Endothelial cell of umbilical vein (primary cell): ENCODE measurements at regions not wholly inside any gene's neighbourhood (a gene's known extent, or its start where the extent isn't known, plus 50 kb on each side); places are given as distances from the start of the nearest gene placed in this dataset.

ENCODE experiments used
- BruUV-seq: library from RNA; stranded (reverse); fragments of 400-500 nt; replicated peaks from 2 replicates; lab custom pipeline; 2021; lab: Mats Ljungman, UMichigan
- CTCF ChIA-PET: fragments of 300-600, 350-600 bp; sonication (Branson Sonifier 250); formaldehyde crosslinking; loops from one replicate; lab custom pipeline; 2021; ENCODE audit warnings: antibody characterized with exemption, inconsistent platforms; lab: Charles Lee
- POLR2A ChIA-PET: fragments of 300-600, 350-600 bp; sonication (Branson Sonifier 250); formaldehyde crosslinking; loops from one replicate; lab custom pipeline; 2021; ENCODE audit warnings: antibody characterized with exemption, inconsistent platforms; lab: Charles Lee
- DNase-seq: peaks from one replicate; pipeline ENCODE4 v3.0.0-alpha.2; 2011; ENCODE audit warnings: low read depth, low spot score
- FAIRE-seq: peaks from 2 replicates; lab custom pipeline; 2011; peaks lifted over from hg19 to GRCh38; lab: Jason Lieb, UNC
- H2AFZ ChIP-seq: 2 replicates; pipeline ENCODE4 v1.6.0; 2012; ENCODE audit warnings: low read depth, low read length, control low read depth, inconsistent platforms
- H3K27ac ChIP-seq: 2 replicates; pipeline ENCODE4 v1.5.1; 2011; ENCODE audit warnings: low read depth, mild to moderate bottlenecking, control low read depth, low read length, moderate library complexity; ENCODE audit not compliant: insufficient read depth
- H3K27me3 ChIP-seq, 2 experiments: 2 replicates each; pipeline versions ENCODE4 v1.6.0 to v1.6.1; 2011; ENCODE audit warnings: low read length in 2 of 2, mixed read lengths in 1 of 2; ENCODE audit not compliant: control insufficient read depth in 2 of 2, insufficient read depth in 2 of 2
- H3K36me3 ChIP-seq, 2 experiments: 2 replicates in 1 of 2; 3 replicates in 1 of 2; pipeline ENCODE4 v1.5.1; 2011; ENCODE audit warnings: low read length in 2 of 2, mild to moderate bottlenecking in 1 of 2, moderate library complexity in 1 of 2; ENCODE audit not compliant: control insufficient read depth in 2 of 2, insufficient read depth in 2 of 2; ENCODE audit errors: extremely low read depth in 1 of 2
- H3K4me1 ChIP-seq: 3 replicates; pipeline ENCODE4 v1.5.1; 2011; ENCODE audit warnings: mild to moderate bottlenecking, low read length; ENCODE audit not compliant: control insufficient read depth, insufficient read depth; ENCODE audit errors: extremely low read depth
- H3K4me2 ChIP-seq: 2 replicates; pipeline ENCODE4 v1.6.1; 2011; ENCODE audit warnings: low read length, control low read depth, mixed read lengths; ENCODE audit not compliant: insufficient read depth
- H3K4me3 ChIP-seq, 3 experiments: fragments of 200-600 bp in 1 of 3; sonication (generic), shearing (Covaris generic) in 1 of 3; replicated peaks in 1 of 3; 2 replicates each; pipeline ENCODE4 v1.5.1; 2011 to 2016; ENCODE audit warnings: control low read depth in 3 of 3, low read length in 3 of 3, mild to moderate bottlenecking in 2 of 3, inconsistent platforms in 1 of 3, low read depth in 1 of 3, moderate library complexity in 1 of 3; ENCODE audit not compliant: insufficient read depth in 1 of 3
- H3K79me2 ChIP-seq: 2 replicates; pipeline ENCODE4 v1.6.0; 2012; ENCODE audit warnings: low read length, inconsistent platforms; ENCODE audit not compliant: control insufficient read depth, insufficient read depth
- H3K9ac ChIP-seq: replicated peaks from 2 replicates; pipeline ENCODE3; 2011; ENCODE audit warnings: low read length, control low read depth; ENCODE audit not compliant: insufficient read depth; ENCODE audit errors: extremely low read depth
- H3K9me1 ChIP-seq: replicated peaks from 3 replicates; pipeline ENCODE4 v1.6.0; 2011; ENCODE audit warnings: mild to moderate bottlenecking, low read length; ENCODE audit not compliant: control insufficient read depth, insufficient read depth; ENCODE audit errors: extremely low read depth
- H3K9me3 ChIP-seq: replicated peaks from 2 replicates; pipeline ENCODE4 v1.5.1; 2012; ENCODE audit warnings: low read length, inconsistent platforms; ENCODE audit not compliant: control insufficient read depth, insufficient read depth
- H4K20me1 ChIP-seq: replicated peaks from 2 replicates; pipeline ENCODE3; 2011; ENCODE audit warnings: mild to moderate bottlenecking, low read length; ENCODE audit not compliant: control insufficient read depth, insufficient read depth; ENCODE audit errors: extremely low read depth
- EZH2 ChIP-seq: IDR thresholded peaks from 2 replicates; pipeline ENCODE4 v1.6.1; 2012; ENCODE audit warnings: borderline replicate concordance, low read depth, mild to moderate bottlenecking, moderate library complexity, low read length, inconsistent platforms; ENCODE audit not compliant: severe bottlenecking
- FOS ChIP-seq: IDR thresholded peaks from 2 replicates; pipeline ENCODE4 v1.6.1; 2011; ENCODE audit warnings: mild to moderate bottlenecking, low read length, moderate library complexity, borderline replicate concordance; ENCODE audit not compliant: insufficient read depth
- GATA2 ChIP-seq: IDR thresholded peaks from 2 replicates; pipeline ENCODE4 v1.7.0; 2011; ENCODE audit warnings: low read depth, mild to moderate bottlenecking, moderate library complexity, mixed read lengths, low read length; ENCODE audit not compliant: insufficient read length, insufficient read depth
- JUN ChIP-seq: IDR thresholded peaks from 2 replicates; pipeline ENCODE4 v1.6.1; 2011; ENCODE audit warnings: borderline replicate concordance, low read depth; ENCODE audit not compliant: insufficient read length, insufficient read depth
- MYC ChIP-seq: IDR thresholded peaks from one replicate; pipeline ENCODE4 v1.6.1; 2011; ENCODE audit warnings: mild to moderate bottlenecking, low read depth, low read length
- POLR2A ChIP-seq: IDR thresholded peaks from 2 replicates; pipeline ENCODE4 v1.6.1; 2012; ENCODE audit warnings: low read depth, mild to moderate bottlenecking, control low read depth, low read length
- POLR2AphosphoS5 ChIP-seq: IDR thresholded peaks from 2 replicates; pipeline ENCODE4 v1.6.1; 2012; ENCODE audit warnings: low read depth, mild to moderate bottlenecking, control low read depth, low read length, moderate library complexity; ENCODE audit not compliant: insufficient read depth
- dilution Hi-C: fragments of 300-500 bp; cut with MboI; formaldehyde crosslinking; loops from one replicate; pipeline ENCODE4 v1.15.0; 2019; ENCODE audit warnings: low sequenced_read_pairs; ENCODE audit not compliant: extremely low pct_ligation_motif_present
- intact Hi-C: fragments of 100-400 bp; cut with micrococcal nuclease; formaldehyde crosslinking; loops from one replicate; pipeline ENCODE4 v1.10.0; 2022
- TF ChIP-seq, protein P1 (sequence below), 2 donors: IDR thresholded peaks; 1 replicate in 1 of 2; 2 replicates in 1 of 2; pipeline ENCODE4 v1.5.1; 2011; ENCODE audit warnings: low read length in 2 of 2, mild to moderate bottlenecking in 2 of 2, moderate library complexity in 2 of 2, control low read depth in 1 of 2, inconsistent platforms in 1 of 2, low read depth in 1 of 2; ENCODE audit not compliant: insufficient read depth in 1 of 2; ENCODE audit errors: extremely low read depth in 1 of 2
- TF ChIP-seq, protein P2 (sequence below): IDR thresholded peaks from 2 replicates; pipeline ENCODE4 v1.6.1; 2011; ENCODE audit not compliant: insufficient read depth, insufficient read length

DNA sequence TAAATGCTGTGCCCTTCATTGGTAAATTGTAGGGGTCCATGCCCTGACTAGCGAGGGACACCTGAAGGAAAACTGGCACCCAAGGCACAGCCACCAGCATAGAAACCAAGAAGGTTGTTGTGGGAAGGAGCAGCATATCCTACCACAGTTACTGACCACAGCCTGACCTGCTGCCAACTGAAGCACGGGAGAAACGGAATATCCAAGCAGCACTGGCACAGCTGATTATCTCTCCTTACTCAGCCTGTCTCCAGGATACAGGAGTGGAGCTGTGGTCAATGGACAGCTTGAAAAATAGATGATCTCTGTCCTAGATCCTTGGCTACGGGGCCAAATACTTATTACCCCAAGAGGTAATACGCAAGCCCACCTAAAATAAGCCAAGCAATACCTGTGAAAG is 164.5 kb downstream of the ATPSCKMT start:
- Histone ChIP-seq H3K4me1 (no peaks in the 10 kb centered on the region), H3K27me3 (no peaks in the 10 kb centered on the region), H4K20me1 (no peaks in the 10 kb centered on the region), H3K36me3 (no peaks in the 10 kb centered on the region), H3K4me2 (no peak overlapping the region), H3K27ac (no peak overlapping the region), H3K9ac (no peak overlapping the region), H3K79me2 (no peaks in the 10 kb centered on the region), H3K9me3 (no peaks in the 10 kb centered on the region), H3K4me3 (no peak overlapping the region), H2AFZ (no peak overlapping the region), H3K9me1 (no peaks in the 10 kb centered on the region)
- CTCF ChIA-PET = no interaction called here
- dilution Hi-C loops (no loop called here), intact Hi-C loops (no loop called here)
- no TSS peak for BruUV-seq
- TF ChIP-seq, protein P1, sequence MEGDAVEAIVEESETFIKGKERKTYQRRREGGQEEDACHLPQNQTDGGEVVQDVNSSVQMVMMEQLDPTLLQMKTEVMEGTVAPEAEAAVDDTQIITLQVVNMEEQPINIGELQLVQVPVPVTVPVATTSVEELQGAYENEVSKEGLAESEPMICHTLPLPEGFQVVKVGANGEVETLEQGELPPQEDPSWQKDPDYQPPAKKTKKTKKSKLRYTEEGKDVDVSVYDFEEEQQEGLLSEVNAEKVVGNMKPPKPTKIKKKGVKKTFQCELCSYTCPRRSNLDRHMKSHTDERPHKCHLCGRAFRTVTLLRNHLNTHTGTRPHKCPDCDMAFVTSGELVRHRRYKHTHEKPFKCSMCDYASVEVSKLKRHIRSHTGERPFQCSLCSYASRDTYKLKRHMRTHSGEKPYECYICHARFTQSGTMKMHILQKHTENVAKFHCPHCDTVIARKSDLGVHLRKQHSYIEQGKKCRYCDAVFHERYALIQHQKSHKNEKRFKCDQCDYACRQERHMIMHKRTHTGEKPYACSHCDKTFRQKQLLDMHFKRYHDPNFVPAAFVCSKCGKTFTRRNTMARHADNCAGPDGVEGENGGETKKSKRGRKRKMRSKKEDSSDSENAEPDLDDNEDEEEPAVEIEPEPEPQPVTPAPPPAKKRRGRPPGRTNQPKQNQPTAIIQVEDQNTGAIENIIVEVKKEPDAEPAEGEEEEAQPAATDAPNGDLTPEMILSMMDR (IDR thresholded peaks at IDR 0.05; ENCODE audit: extremely low read depth in 1 of 2, insufficient read depth in 1 of 2, low read depth in 1 of 2, low read length in 2 of 2) = no peak
- TF ChIP-seq EZH2 = no peak
- no peak for TF ChIP-seq POLR2AphosphoS5
- TF ChIP-seq MYC = no peak
- TF ChIP-seq GATA2 = no peak
- TF ChIP-seq, protein P2, sequence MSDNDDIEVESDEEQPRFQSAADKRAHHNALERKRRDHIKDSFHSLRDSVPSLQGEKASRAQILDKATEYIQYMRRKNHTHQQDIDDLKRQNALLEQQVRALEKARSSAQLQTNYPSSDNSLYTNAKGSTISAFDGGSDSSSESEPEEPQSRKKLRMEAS = no peak
- TF ChIP-seq POLR2A = no peak
- no peak for TF ChIP-seq FOS
- no peak for TF ChIP-seq JUN
- POLR2A ChIA-PET = no interaction called here
- DNase-seq (no peak), FAIRE-seq (no peak)
